ENCODE measurements at regions not wholly inside any gene's neighbourhood (a gene's known extent, or its start where the extent isn't known, plus 50 kb on each side); places are given as distances from the start of the nearest gene placed in this dataset.

DNA sequence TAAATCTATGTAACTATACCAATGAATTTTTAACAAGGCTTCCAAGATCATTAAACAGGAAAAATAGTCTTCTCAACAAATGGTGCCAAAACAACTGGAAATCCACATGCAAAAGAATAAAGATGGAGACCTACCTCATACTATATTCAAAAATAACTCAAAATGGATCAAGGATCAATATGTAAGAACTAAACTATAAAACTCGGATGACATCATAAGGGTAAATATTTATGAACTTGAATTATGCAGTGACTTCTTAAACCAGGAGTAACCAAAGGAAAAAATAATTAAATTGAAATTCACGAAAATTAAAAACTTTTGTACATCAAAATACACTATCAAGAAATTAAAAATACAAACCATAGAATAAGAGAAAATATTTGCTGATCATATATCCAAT is 728.7 kb upstream of the GHITM start:
- Histone ChIP-seq H3K27me3 (no peaks in the 10 kb centered on the region), H3K4me3 (ENCODE audit: low read depth, low read length) (no peak overlapping the region), H3K9me3 (no peaks in the 10 kb centered on the region), H3K36me3 (no peaks in the 10 kb centered on the region), H3K4me1 (no peaks in the 10 kb centered on the region)
- DNase-seq, result no peak
- TF ChIP-seq, protein P1, sequence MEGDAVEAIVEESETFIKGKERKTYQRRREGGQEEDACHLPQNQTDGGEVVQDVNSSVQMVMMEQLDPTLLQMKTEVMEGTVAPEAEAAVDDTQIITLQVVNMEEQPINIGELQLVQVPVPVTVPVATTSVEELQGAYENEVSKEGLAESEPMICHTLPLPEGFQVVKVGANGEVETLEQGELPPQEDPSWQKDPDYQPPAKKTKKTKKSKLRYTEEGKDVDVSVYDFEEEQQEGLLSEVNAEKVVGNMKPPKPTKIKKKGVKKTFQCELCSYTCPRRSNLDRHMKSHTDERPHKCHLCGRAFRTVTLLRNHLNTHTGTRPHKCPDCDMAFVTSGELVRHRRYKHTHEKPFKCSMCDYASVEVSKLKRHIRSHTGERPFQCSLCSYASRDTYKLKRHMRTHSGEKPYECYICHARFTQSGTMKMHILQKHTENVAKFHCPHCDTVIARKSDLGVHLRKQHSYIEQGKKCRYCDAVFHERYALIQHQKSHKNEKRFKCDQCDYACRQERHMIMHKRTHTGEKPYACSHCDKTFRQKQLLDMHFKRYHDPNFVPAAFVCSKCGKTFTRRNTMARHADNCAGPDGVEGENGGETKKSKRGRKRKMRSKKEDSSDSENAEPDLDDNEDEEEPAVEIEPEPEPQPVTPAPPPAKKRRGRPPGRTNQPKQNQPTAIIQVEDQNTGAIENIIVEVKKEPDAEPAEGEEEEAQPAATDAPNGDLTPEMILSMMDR (IDR thresholded peaks at IDR 0.05; ENCODE audit: low read depth, low read length), result no peak

DNA sequence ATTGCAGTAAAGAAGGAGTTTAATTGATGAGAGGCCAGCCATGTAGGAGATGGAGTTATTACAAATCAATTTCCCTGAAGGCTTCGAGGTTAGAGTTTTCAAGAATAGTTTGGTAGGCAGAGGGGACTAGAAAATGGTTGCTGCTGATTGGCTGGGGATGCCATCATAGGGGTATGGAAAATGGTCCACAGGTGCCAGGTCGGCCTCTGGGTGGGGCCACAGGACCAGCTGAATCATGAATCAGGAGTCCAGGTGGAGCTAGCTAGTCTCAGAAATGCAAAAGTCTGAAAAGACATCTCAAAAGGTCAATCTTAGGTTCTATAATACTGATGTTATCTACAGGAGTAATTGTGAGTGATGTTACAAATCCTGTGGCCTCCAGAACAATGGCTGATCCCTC is 714.0 kb upstream of the GHITM start:
- Histone ChIP-seq H3K4me3 (ENCODE audit: low read depth, low read length) (no peak overlapping the region), H3K9me3 (no peaks in the 10 kb centered on the region), H3K36me3 (no peaks in the 10 kb centered on the region), H3K27me3 (no peaks in the 10 kb centered on the region), H3K4me1 (peaks cover 3% of the 10 kb centered on the region)
- TF ChIP-seq, protein P1 (IDR thresholded peaks at IDR 0.05; ENCODE audit: low read depth, low read length), result peak; percentile 15; the same call in 1 of the 2 replicates
- DNase-seq, result no peak

DNA sequence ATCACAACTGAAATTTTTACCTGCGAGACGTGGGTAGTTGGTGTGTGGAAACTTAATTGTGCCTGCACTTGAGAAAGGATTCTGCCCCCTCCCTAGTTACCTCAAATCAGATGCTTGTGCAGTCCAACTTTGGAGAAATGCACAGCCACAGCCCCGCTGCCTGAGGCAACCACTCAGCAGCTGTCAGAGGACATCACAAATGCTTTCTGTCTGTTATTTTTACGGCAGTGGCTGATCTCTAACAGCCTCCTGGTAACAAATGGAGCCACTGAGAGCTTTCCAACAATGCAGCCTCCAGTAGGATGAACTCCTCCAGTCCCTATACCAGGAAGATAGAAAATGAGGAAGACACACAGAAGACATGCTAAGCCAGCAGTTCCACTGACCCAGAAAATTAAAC is 712.2 kb upstream of the GHITM start:
- Histone ChIP-seq H3K27me3 (no peaks in the 10 kb centered on the region), H3K4me1 (peaks cover 3% of the 10 kb centered on the region), H3K9me3 (no peaks in the 10 kb centered on the region), H3K36me3 (no peaks in the 10 kb centered on the region), H3K4me3 (ENCODE audit: low read depth, low read length) (no peak overlapping the region)
- DNase-seq, result peak; percentile 35
- TF ChIP-seq, protein P1 (IDR thresholded peaks at IDR 0.05; ENCODE audit: low read depth, low read length), result no peak

DNA sequence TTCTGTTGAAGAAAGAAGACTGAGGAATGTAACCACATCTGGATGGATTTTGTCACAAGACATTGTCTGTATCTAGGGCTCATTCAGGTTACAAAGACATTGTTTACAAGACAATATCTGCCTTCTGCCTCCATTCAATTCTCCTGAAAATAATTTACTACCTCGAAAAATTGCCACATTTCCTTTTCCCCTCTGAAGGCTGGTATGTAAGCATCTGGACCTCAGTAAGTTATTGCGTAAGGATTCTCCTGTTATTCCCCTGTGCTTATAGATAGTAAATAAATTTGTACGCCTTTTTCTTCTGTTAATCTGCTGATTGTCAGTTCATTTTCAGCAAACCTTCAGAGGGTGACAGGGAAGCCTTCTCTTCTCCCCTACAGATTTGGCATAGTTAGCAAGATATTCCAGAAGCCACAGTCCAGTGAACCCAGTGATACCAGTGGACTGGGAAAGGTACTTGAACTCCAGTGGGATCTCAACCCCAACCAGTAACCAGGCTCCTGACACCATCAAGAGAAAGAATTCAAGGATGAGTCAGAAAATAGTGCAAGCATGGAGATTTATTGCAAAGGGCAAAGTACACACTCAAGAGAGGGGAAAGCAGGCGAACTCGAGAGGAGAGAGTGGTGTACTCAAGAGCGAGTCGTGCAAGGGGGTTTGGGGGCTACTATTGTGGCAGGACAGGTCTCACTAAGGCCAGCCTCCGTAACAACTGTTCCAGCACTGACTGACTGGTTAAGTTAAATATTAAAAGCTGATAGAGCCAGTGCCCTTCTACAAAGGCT is 706.9 kb upstream of the GHITM start:
- Histone ChIP-seq H3K4me1 (no peaks in the 10 kb centered on the region; the same call in 1 of the 2 replicates), H3K27me3 (no peaks in the 10 kb centered on the region), H3K36me3 (no peaks in the 10 kb centered on the region), H3K4me3 (ENCODE audit: low read depth, low read length) (no peak overlapping the region), H3K9me3 (no peaks in the 10 kb centered on the region)
- no peak for DNase-seq
- TF ChIP-seq, protein P1 (IDR thresholded peaks at IDR 0.05; ENCODE audit: low read depth, low read length), result no peak

DNA sequence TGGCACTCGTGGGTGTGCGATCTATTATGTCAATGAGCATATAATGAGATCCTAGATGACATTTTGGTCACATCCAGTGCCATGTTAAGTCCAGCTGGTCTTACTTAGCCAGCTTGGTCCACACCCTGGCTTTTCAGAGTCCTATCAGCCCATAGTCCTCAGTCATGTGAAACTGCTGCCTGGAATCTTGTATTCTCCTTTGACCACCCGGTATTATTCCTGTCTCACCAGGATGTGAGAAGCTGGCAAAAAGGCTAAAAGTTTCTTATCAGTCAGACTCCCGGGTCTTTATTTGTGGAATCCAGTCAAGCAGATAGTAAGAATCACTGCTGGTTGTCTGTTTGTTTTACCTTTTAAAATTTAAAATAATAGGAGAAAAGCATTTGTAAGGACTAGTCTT is 705.6 kb upstream of the GHITM start:
- no peaks in the 10 kb centered on the region for H3K9me3 ChIP-seq
- TF ChIP-seq, protein P1 (IDR thresholded peaks at IDR 0.05; ENCODE audit: low read depth, low read length), result no peak
- H3K4me1 ChIP-seq, result no peaks in the 10 kb centered on the region
- H3K36me3 ChIP-seq, result no peaks in the 10 kb centered on the region
- H3K27me3 ChIP-seq, result no peaks in the 10 kb centered on the region
- H3K4me3 ChIP-seq (ENCODE audit: low read depth, low read length), result no peak overlapping the region
- DNase-seq, result no peak

DNA sequence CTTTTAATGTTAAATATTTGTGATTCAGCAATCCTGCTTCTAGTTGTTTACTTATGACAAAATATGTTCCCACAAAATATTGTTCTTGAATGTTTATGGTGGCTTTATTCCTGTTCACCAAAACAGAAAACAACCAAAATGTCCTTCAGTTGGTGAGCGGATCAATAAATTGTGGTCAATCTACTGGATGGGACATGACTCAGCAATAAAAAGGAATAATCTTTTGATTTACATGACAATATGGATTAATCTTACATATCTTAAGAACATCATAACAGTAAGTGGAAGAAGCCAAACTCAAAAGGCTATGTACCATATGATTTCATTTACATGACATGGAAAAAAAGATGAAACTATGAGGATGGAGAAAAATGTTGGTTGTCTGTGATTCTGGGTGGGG is 691.3 kb upstream of the GHITM start:
- H3K27me3 ChIP-seq, result no peaks in the 10 kb centered on the region
- H3K36me3 ChIP-seq, result no peaks in the 10 kb centered on the region
- TF ChIP-seq, protein P1 (IDR thresholded peaks at IDR 0.05; ENCODE audit: low read depth, low read length), result no peak
- no peaks in the 10 kb centered on the region for H3K4me1 ChIP-seq
- H3K9me3 ChIP-seq, result no peaks in the 10 kb centered on the region
- no peak for DNase-seq
- no peak overlapping the region for H3K4me3 ChIP-seq (ENCODE audit: low read depth, low read length)

Data from BE2C (cell line).